Stomach (tissue), 8 donors: ENCODE measurements at regions not wholly inside any gene's neighbourhood (a gene's known extent, or its start where the extent isn't known, plus 50 kb on each side); places are given as distances from the start of the nearest gene placed in this dataset.
A peak's percentile ranks its signal among the peaks of the same experiment; 100 is the strongest.

ENCODE experiments used
- DNase-seq, 2 donors: peaks; one replicate each; pipeline versions ENCODE4 v3.0.0 to v3.0.0-alpha.2; 2013 to 2019
- H3K27ac ChIP-seq, 5 donors: fragments of 200-600 bp in 4 of 5; sonication (generic) in 4 of 5; one replicate each; pipeline ENCODE4 v1.5.1; 2013 to 2019; ENCODE audit warnings: mild to moderate bottlenecking in 1 of 5, moderate library complexity in 1 of 5
- H3K27me3 ChIP-seq, 3 donors: fragments of 200-600 bp; sonication (generic); one replicate each; pipeline ENCODE4 v1.5.1; 2017 to 2019; ENCODE audit warnings: mixed run types in 1 of 3
- H3K36me3 ChIP-seq, 4 donors: fragments of 200-600 bp; sonication (generic); 1 replicate in 3 of 4; 2 replicates in 1 of 4; pipeline ENCODE4 v1.5.1; 2016 to 2019
- H3K4me1 ChIP-seq, 4 donors: fragments of 200-600 bp; sonication (generic); one replicate each; pipeline ENCODE4 v1.5.1; 2016 to 2019
- H3K4me3 ChIP-seq, 4 donors: fragments of 200-600 bp; sonication (generic) in 3 of 4; one replicate each; pipeline ENCODE4 v1.5.1; 2016 to 2019; ENCODE audit warnings: mild to moderate bottlenecking in 1 of 4
- H3K9me3 ChIP-seq, 4 donors: fragments of 200-600 bp; sonication (generic); one replicate each; pipeline ENCODE4 v1.5.1; 2016 to 2019
- CTCF ChIP-seq, 7 experiments: fragments of 450-650 bp in 4 of 7; fragments of 200-600 bp in 3 of 7; sonication (generic) in 3 of 7; IDR thresholded peaks; one replicate each; pipeline ENCODE4 v1.5.1; 2016 to 2019; ENCODE audit warnings: antibody characterized with exemption in 7 of 7, control low read depth in 2 of 7, mild to moderate bottlenecking in 1 of 7
- EP300 ChIP-seq: sonication (generic); formaldehyde crosslinking; IDR thresholded peaks from one replicate; pipeline ENCODE4 v1.6.1; 2017; ENCODE audit warnings: antibody characterized with exemption
- POLR2A ChIP-seq, 4 donors: fragments of 450-650 bp; IDR thresholded peaks; one replicate each; pipeline ENCODE4 v1.6.1; 2016; ENCODE audit warnings: antibody characterized with exemption in 4 of 4, control low read depth in 2 of 4, mild to moderate bottlenecking in 1 of 4, moderate library complexity in 1 of 4
- POLR2AphosphoS5 ChIP-seq, 3 donors: sonication (generic); formaldehyde crosslinking; IDR thresholded peaks; one replicate each; pipeline ENCODE4 v1.6.1; 2016; ENCODE audit warnings: antibody characterized with exemption in 3 of 3
- WGBS, 5 donors: extraction: QIAGEN DNeasy Blood & Tissue Kit in 3 of 5; methylation state at CpG; one replicate each; pipeline versions ENCODE4 v1.1.5 to v1.1.7; 2013 to 2018; 5-methylcytosine and 5-hydroxymethylcytosine counted together
- intact Hi-C: fragments of 100-400 bp; cut with DNase I; formaldehyde crosslinking; loops from one replicate; pipeline ENCODE4 v1.15.1; 2023; ENCODE audit warnings: low total_unique reads
- donor health status: healthy with polysubstance abuse.
- donor health status: Bipolar disorder and iron deficiency.
- donor health status: healthy.

GRCh38 chr1:218667781-218668516 lies 322.8 kb downstream of the TGFB2 start:
- DNase-seq = peak in 1 of 2 donors; percentile 21
- Histone ChIP-seq H3K27me3 (no peaks in the 10 kb centered on the region), H3K4me3 (no peak overlapping the region), H3K4me1 (peaks cover 0 to 10% (median 3%) of the 10 kb centered on the region in 4 donors), H3K36me3 (no peaks in the 10 kb centered on the region), H3K9me3 (no peaks in the 10 kb centered on the region), H3K27ac (no peak overlapping the region)
- intact Hi-C loops = no loop called here
- 70 to 82% (median 78%) methylated on average over 3 of the region's 3 CpGs for WGBS, 5 donors
- TF ChIP-seq POLR2A (IDR thresholded peaks at IDR 0.05) (no peak), EP300 (no peak), POLR2AphosphoS5 (IDR thresholded peaks at IDR 0.05) (no peak), CTCF (IDR thresholded peaks at IDR 0.05) (no peak)

- Histone ChIP-seq H3K27ac (no peak overlapping the region), H3K27me3 (no peaks in the 10 kb centered on the region), H3K36me3 (no peaks in the 10 kb centered on the region), H3K4me1 (peaks cover 0 to 14% (median 5%) of the 10 kb centered on the region in 4 donors), H3K4me3 (no peak overlapping the region), H3K9me3 (no peaks in the 10 kb centered on the region)
- no peak for DNase-seq
- WGBS, 5 donors = 93 to 100% (median 94%) methylated on average over 1 of the region's 1 CpG
- intact Hi-C loops = no loop called here
- TF ChIP-seq CTCF (IDR thresholded peaks at IDR 0.05) = no peak
Measured at GRCh38 chr1:218669431-218669830, 324.3 kb downstream of the TGFB2 start.

- no peak for DNase-seq
- no peaks in the 10 kb centered on the region for H3K9me3 ChIP-seq
- H3K27ac ChIP-seq = no peak overlapping the region
- no peak overlapping the region for H3K4me3 ChIP-seq
- peaks cover 0 to 10% (median 3%) of the 10 kb centered on the region in 4 donors for H3K4me1 ChIP-seq
- no peaks in the 10 kb centered on the region for H3K36me3 ChIP-seq
- TF ChIP-seq POLR2AphosphoS5 (IDR thresholded peaks at IDR 0.05) (no peak), POLR2A (IDR thresholded peaks at IDR 0.05) (no peak), CTCF (IDR thresholded peaks at IDR 0.05) (no peak), EP300 (no peak)
- WGBS, 5 donors = 93 to 100% (median 97%) methylated on average over 1 of the region's 1 CpG
- intact Hi-C loops = no loop called here
- H3K27me3 ChIP-seq = no peaks in the 10 kb centered on the region
Measured at GRCh38 chr1:218670875-218671274, 325.7 kb downstream of the TGFB2 start.

GRCh38 chr1:218671573-218671972 lies 326.4 kb downstream of the TGFB2 start:
- no peaks in the 10 kb centered on the region for H3K9me3 ChIP-seq
- no peak for TF ChIP-seq POLR2AphosphoS5 (IDR thresholded peaks at IDR 0.05)
- TF ChIP-seq EP300 = no peak
- TF ChIP-seq POLR2A (IDR thresholded peaks at IDR 0.05) = no peak
- no peak for TF ChIP-seq CTCF (IDR thresholded peaks at IDR 0.05)
- intact Hi-C loops = no loop called here
- H3K27me3 ChIP-seq = no peaks in the 10 kb centered on the region
- no peaks in the 10 kb centered on the region for H3K36me3 ChIP-seq
- no peak overlapping the region for H3K4me3 ChIP-seq
- DNase-seq = peak in 1 of 2 donors; percentile 32
- WGBS, 5 donors = 24 to 40% (median 31%) methylated on average over 6 of the region's 6 CpGs
- peaks cover 0 to 7% (median 3%) of the 10 kb centered on the region in 4 donors for H3K4me1 ChIP-seq
- H3K27ac ChIP-seq = no peak overlapping the region
